ENCODE measurements at regions not wholly inside any gene's neighbourhood (a gene's known extent, or its start where the extent isn't known, plus 50 kb on each side); places are given as distances from the start of the nearest gene placed in this dataset.

DNA sequence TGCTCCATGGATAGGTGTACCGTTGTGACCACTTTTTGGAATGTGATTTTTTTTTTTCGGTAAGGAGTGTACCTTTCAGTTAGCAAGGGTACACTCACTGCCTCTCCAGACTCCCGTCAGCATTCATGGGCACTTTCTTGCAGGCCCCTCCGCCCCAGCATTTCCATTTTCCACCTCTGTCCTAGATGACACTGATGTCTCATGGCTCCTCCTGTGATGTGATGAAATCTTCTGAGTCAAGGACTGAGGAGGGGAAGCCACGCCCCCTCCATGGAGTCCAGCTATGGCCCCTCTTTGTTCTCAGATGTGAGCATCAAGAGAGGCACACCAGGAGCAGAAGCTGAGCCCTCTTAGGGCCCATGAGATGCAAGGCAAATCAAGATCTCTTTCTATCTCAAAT, 61.8 kb downstream of the CTSL start:
- TF ChIP-seq, protein P1, sequence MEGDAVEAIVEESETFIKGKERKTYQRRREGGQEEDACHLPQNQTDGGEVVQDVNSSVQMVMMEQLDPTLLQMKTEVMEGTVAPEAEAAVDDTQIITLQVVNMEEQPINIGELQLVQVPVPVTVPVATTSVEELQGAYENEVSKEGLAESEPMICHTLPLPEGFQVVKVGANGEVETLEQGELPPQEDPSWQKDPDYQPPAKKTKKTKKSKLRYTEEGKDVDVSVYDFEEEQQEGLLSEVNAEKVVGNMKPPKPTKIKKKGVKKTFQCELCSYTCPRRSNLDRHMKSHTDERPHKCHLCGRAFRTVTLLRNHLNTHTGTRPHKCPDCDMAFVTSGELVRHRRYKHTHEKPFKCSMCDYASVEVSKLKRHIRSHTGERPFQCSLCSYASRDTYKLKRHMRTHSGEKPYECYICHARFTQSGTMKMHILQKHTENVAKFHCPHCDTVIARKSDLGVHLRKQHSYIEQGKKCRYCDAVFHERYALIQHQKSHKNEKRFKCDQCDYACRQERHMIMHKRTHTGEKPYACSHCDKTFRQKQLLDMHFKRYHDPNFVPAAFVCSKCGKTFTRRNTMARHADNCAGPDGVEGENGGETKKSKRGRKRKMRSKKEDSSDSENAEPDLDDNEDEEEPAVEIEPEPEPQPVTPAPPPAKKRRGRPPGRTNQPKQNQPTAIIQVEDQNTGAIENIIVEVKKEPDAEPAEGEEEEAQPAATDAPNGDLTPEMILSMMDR (conservative IDR thresholded peaks at IDR 0.05), result no peak
- TF ChIP-seq ZFX (IDR thresholded peaks at IDR 0.05), result no peak

Data from C4-2B (cell line).